Esophagus squamous epithelium (tissue), 5 donors: ENCODE measurements at regions not wholly inside any gene's neighbourhood (a gene's known extent, or its start where the extent isn't known, plus 50 kb on each side); places are given as distances from the start of the nearest gene placed in this dataset.

Experiments
- DNase-seq: peaks from one replicate; lab custom pipeline; 2025; lab: John Stamatoyannopoulos, UW
- H3K27ac ChIP-seq, 4 donors: fragments of 200-600 bp; sonication (generic); one replicate each; pipeline ENCODE4 v1.5.1; 2016 to 2019; ENCODE audit warnings: mild to moderate bottlenecking in 1 of 4
- H3K27me3 ChIP-seq, 4 donors: fragments of 200-600 bp; sonication (generic); 1 replicate in 3 of 4; 2 replicates in 1 of 4; pipeline versions ENCODE4 v1.5.1 to v1.6.0; 2017 to 2021; ENCODE audit warnings: antibody characterized with exemption in 1 of 4
- H3K36me3 ChIP-seq, 3 donors: fragments of 200-600 bp; sonication (generic); one replicate each; pipeline ENCODE4 v1.5.1; 2016 to 2019
- H3K4me1 ChIP-seq, 3 donors: fragments of 200-600 bp; sonication (generic); one replicate each; pipeline ENCODE4 v1.5.1; 2017 to 2019
- H3K4me3 ChIP-seq, 4 donors: fragments of 200-600 bp; sonication (generic); 1 replicate in 3 of 4; 2 replicates in 1 of 4; pipeline ENCODE4 v1.5.1; 2016 to 2019; ENCODE audit warnings: mild to moderate bottlenecking in 2 of 4, moderate library complexity in 1 of 4
- H3K9me3 ChIP-seq, 3 donors: fragments of 200-600 bp; sonication (generic); one replicate each; pipeline ENCODE4 v1.5.1; 2016 to 2019
- POLR2A ChIP-seq, 4 donors: fragments of 450-650 bp; IDR thresholded peaks; one replicate each; pipeline ENCODE4 v1.6.1; 2017; ENCODE audit warnings: antibody characterized with exemption in 4 of 4, mild to moderate bottlenecking in 4 of 4, moderate library complexity in 3 of 4
- WGBS, 2 donors: methylation state at CpG; one replicate each; pipeline ENCODE4 v1.1.5; 2018; 5-methylcytosine and 5-hydroxymethylcytosine counted together
- intact Hi-C: fragments of 100-400 bp; cut with DNase I; formaldehyde crosslinking; loops from one replicate; pipeline ENCODE4 v1.15.0; 2022
- TF ChIP-seq, protein P1 (sequence below), 6 experiments: fragments of 450-650 bp in 4 of 6; fragments of 200-600 bp in 2 of 6; sonication (generic) in 2 of 6; IDR thresholded peaks; one replicate each; pipeline ENCODE4 v1.5.1; 2016 to 2019; ENCODE audit warnings: antibody characterized with exemption in 6 of 6, mild to moderate bottlenecking in 4 of 6, moderate library complexity in 4 of 6
- donor health status: DM: yes; HTN: yes; CAD: no.

DNA sequence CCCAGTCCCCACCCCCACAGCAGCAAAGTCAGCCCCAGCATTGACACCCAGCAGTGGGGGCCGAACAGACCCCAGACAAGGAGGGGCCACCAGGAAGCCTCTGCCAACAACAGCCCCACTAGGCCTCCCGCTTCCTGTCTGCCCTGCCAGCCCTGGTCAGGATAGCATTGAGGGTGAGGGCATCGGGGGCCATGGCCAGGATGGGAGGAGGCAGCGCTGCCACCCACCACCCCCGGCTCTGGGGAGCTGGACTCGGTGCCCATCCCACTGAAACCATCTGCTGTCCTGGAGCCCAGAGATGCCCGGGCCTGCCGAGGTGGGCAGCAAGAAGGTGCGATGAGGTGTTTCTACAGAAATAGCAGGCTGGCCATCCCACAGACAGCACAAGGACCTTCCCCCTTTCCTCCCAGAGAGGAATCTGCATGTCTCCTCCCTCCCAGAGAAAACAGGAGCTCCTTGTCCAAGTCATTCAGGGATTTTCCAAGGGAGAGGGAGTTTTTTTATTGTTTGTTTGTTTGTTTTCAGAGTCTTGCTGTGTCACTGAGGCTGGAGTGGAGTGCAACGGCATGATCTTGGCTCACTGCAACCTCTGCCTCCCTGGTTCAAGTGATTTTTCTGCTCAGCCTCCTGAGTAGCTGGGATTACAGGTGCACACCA is 62.1 kb upstream of the BHLHE23 start:
- Histone ChIP-seq H3K4me3 (no peak overlapping the region), H3K27ac (no peak overlapping the region), H3K27me3 (peaks cover 0 to 99% (median 7%) of the 10 kb centered on the region in 4 donors), H3K4me1 (peaks cover 0 to 5% (median 0%) of the 10 kb centered on the region in 3 donors), H3K9me3 (no peaks in the 10 kb centered on the region), H3K36me3 (no peaks in the 10 kb centered on the region)
- intact Hi-C loops = no loop called here
- no peak for TF ChIP-seq POLR2A (IDR thresholded peaks at IDR 0.05)
- TF ChIP-seq, protein P1, sequence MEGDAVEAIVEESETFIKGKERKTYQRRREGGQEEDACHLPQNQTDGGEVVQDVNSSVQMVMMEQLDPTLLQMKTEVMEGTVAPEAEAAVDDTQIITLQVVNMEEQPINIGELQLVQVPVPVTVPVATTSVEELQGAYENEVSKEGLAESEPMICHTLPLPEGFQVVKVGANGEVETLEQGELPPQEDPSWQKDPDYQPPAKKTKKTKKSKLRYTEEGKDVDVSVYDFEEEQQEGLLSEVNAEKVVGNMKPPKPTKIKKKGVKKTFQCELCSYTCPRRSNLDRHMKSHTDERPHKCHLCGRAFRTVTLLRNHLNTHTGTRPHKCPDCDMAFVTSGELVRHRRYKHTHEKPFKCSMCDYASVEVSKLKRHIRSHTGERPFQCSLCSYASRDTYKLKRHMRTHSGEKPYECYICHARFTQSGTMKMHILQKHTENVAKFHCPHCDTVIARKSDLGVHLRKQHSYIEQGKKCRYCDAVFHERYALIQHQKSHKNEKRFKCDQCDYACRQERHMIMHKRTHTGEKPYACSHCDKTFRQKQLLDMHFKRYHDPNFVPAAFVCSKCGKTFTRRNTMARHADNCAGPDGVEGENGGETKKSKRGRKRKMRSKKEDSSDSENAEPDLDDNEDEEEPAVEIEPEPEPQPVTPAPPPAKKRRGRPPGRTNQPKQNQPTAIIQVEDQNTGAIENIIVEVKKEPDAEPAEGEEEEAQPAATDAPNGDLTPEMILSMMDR (IDR thresholded peaks at IDR 0.05) = no peak
- DNase-seq = no peak
- 55 to 68% methylated on average over 4 of the region's 10 CpGs for WGBS, 2 donors

DNA sequence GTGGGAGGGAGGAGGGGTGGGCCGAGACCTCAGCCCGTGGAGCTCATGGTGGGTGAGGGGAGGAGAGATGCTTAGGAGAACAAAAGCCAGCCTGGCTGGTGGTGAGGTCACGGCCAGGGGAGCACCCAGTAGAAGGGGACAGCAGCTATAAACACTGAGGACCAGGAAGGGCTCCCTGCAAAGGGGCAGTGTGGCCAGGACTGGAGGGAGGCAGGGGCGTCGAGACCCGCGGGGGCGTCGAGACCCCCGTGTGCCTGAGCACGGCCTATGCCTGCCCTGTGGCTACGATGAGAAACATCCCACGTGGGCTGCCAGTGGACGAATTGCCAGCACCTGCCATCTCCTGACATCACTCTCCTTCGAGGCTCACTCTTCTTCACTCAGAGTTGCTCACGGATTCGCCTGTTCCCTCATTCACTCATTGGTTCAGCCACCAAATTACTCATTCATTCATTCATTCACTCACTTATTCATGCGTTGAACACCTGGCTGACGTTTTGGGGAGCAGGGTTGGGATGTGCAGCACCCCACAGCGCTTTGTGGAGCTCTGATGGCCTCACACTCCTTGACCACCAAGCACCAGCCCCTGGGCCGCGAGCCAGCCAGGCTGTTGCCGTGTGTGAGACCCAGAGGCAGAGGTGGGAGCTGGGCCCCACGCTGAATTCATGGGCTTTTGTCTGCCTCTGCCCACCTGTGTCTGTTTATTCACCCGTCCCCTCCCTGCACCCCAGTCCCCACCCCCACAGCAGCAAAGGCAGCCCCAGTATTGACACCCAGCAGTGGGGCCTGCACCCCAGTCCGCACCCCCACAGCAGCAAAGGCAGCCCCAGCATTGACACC is 61.2 kb upstream of the BHLHE23 start:
- Histone ChIP-seq H3K36me3 (no peaks in the 10 kb centered on the region), H3K9me3 (no peaks in the 10 kb centered on the region), H3K4me1 (peaks cover 0 to 5% (median 0%) of the 10 kb centered on the region in 3 donors), H3K4me3 (no peak overlapping the region), H3K27me3 (peaks cover 0 to 99% (median 6%) of the 10 kb centered on the region in 4 donors), H3K27ac (no peak overlapping the region)
- intact Hi-C loops = no loop called here
- TF ChIP-seq, protein P1 (IDR thresholded peaks at IDR 0.05) = no peak
- no peak for TF ChIP-seq POLR2A (IDR thresholded peaks at IDR 0.05)
- WGBS, 2 donors = 70 to 71% methylated on average over 17 to 22 of the region's 26 CpGs
- DNase-seq = no peak

DNA sequence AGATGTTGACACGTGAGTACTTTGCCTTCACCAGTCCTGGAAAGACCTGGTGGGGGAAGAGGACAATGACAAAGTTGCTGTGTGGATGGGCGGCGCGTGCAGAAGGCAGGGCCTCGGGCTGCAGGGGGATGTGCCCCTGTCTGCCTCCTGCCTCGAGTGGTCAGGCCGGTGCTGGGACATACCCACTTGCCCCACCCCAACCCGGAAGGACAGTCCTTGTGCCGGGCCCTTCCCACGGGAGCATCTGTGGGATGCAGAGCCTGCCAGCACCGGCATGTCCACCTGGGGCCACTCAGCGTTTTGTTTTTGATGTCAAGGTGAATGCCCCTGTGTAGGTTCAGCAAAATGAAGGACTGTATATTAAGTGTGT is 60.5 kb upstream of the BHLHE23 start:
- intact Hi-C loops = no loop called here
- peaks cover 0 to 99% (median under 1%) of the 10 kb centered on the region in 4 donors for H3K27me3 ChIP-seq
- no peak for TF ChIP-seq POLR2A (IDR thresholded peaks at IDR 0.05)
- TF ChIP-seq, protein P1 (IDR thresholded peaks at IDR 0.05) = no peak

DNA sequence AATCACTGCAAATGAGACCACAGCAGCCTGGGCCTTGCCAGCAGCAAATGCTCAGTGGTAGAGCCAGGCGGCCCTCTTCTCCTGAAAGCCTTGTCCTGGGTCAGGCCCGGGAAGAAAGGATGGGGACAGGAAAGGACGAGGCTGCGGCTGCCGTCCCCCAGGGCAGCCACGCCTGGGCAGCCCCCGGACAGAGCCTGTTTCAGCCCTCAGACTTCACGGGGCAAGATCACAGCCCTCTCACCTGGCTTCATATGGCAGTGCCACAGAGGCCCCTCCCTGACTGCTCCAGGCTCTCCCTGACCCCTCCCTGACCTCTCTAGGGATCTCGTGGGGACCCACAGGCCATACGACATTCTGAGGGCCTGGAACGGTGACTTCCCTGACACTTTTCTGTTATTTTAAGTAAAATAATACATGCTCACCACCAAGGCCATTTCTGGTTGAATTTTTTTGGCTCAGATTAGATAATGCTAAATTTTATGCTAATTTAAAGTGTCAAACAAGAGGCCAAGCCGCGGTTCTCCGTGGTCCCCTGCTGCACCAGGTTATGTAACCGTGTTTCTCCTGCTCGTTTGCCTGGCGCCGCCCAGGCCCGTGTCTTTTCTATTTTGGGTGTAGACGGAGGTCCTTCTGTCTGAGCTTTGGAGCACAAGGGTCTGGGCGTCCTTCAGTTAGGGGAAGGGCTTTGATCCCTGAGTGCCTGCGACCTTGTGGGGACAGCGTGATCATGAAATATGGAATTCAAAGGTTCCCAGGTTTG is 59.9 kb upstream of the BHLHE23 start:
- Histone ChIP-seq H3K9me3 (no peaks in the 10 kb centered on the region), H3K27me3 (peaks cover 0 to 96% (median 0%) of the 10 kb centered on the region in 4 donors), H3K36me3 (no peaks in the 10 kb centered on the region), H3K4me1 (peaks cover 0 to 1% (median 0%) of the 10 kb centered on the region in 3 donors), H3K4me3 (no peak overlapping the region), H3K27ac (no peak overlapping the region)
- intact Hi-C loops = no loop called here
- no peak for DNase-seq
- 51 to 54% methylated on average over 15 to 21 of the region's 23 CpGs for WGBS, 2 donors
- TF ChIP-seq, protein P1 (IDR thresholded peaks at IDR 0.05) = no peak
- TF ChIP-seq POLR2A (IDR thresholded peaks at IDR 0.05) = no peak

More for the DNA sequence above, 60.5 kb upstream of the BHLHE23 start:
- Histone ChIP-seq H3K36me3 (no peaks in the 10 kb centered on the region), H3K4me3 (no peak overlapping the region), H3K9me3 (no peaks in the 10 kb centered on the region), H3K27ac (no peak overlapping the region), H3K4me1 (peaks cover 0 to 5% (median 0%) of the 10 kb centered on the region in 3 donors)
- WGBS, 2 donors = 33 to 66% methylated on average over 1 to 8 of the region's 12 CpGs
- no peak for DNase-seq
